ENCODE measurements at regions not wholly inside any gene's neighbourhood (a gene's known extent, or its start where the extent isn't known, plus 50 kb on each side); places are given as distances from the start of the nearest gene placed in this dataset.

GRCh38 chr18:78246050-78246449, 733.6 kb upstream of the SALL3 start:
- TF ChIP-seq CTBP1 (IDR thresholded peaks at IDR 0.05; ENCODE audit: borderline replicate concordance) (no peak), TARDBP (IDR thresholded peaks at IDR 0.05) (no peak), FOXM1 (IDR thresholded peaks at IDR 0.05; ENCODE audit: borderline replicate concordance) (no peak), PKNOX1 (IDR thresholded peaks at IDR 0.05) (no peak), SP1 (IDR thresholded peaks at IDR 0.05) (no peak), ZNF384 (IDR thresholded peaks at IDR 0.05) (no peak), BHLHE40 (IDR thresholded peaks at IDR 0.05; ENCODE audit: borderline replicate concordance) (no peak), ELF4 (IDR thresholded peaks at IDR 0.05) (no peak), SUZ12 (IDR thresholded peaks at IDR 0.05) (no peak), FOXA1 (IDR thresholded peaks at IDR 0.05) (no peak), ARNT (IDR thresholded peaks at IDR 0.05) (no peak), FOXK2 (IDR thresholded peaks at IDR 0.05) (no peak), NFRKB (IDR thresholded peaks at IDR 0.05) (no peak)
